ENCODE measurements at regions not wholly inside any gene's neighbourhood (a gene's known extent, or its start where the extent isn't known, plus 50 kb on each side); places are given as distances from the start of the nearest gene placed in this dataset.

DNA sequence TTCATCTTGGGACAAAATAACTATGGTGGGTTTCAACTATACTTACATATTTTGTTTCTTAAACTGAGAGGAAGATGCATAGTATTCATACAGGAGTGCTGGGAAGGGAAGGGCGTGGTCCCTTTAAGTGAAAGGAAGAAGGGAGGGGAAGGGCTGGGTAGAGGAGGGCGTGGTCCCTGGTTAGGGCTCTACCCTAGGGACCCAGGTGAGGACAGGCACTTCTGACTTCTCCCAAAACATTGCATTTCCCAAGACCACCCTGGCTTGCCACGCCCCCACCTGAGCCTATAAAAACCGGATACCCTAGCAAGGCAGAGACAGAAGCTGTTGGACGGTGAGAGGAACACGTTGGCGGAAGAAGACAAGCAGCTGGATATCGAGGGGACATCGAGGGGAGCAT, 157.6 kb upstream of the PLXNA4 start:
- TF ChIP-seq CTCF (IDR thresholded peaks at IDR 0.05) = no peak
- no peak for DNase-seq (ENCODE audit: low spot score)
- ATAC-seq (ENCODE audit: low FRiP score) = no peak

GRCh38 chr7:132732321-132732865, 156.1 kb upstream of the PLXNA4 start:
- no peak for TF ChIP-seq CTCF (IDR thresholded peaks at IDR 0.05)
- no peak for ATAC-seq (ENCODE audit: low FRiP score)
- DNase-seq (ENCODE audit: low spot score) = no peak

DNA sequence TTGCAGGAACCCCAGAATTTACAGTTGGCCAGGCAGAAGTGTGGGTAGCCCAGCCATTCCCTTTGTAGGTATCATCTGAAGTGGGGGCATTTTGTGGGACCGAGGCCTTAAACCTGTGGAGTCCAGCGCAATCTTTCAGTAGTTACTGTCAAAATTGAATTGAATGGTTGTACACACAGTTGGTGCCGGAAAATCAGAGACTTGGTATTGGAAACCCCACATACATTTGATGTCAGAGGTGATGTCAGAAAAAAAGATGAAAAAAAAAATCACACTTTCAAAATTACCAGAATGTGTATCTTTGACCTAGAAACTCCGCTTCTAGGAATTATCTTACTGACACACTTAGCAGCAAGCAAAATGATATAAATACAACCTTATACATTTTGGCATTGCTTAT, 153.8 kb upstream of the PLXNA4 start:
- no peak for ATAC-seq (ENCODE audit: low FRiP score)
- TF ChIP-seq CTCF (IDR thresholded peaks at IDR 0.05) = no peak
- DNase-seq (ENCODE audit: low spot score) = no peak

- ATAC-seq (ENCODE audit: low FRiP score) (no peak), DNase-seq (ENCODE audit: low spot score) (no peak)
- TF ChIP-seq CTCF (IDR thresholded peaks at IDR 0.05) = no peak
These were observed 147.3 kb upstream of the PLXNA4 start for GRCh38 chr7:132723506-132724081.

DNA sequence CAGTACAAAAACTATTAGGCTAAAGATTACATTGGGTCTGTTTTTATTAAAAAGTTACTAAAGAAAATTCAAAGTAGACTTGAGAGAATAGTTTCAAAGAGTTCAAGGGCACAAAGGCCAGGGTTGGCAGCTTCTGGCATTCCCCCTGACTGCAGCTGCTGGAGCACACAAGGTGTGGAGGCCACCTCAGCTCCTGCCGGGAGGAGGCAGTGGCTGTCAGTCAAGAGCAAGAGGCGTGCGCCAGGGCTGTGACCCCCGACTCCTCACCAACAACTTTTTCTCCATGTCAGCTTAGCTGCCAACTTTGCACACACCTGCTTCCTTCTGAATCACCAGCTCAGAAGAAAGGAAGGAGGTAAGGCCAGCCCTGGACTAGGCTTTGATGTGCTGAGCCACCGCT, 144.6 kb upstream of the PLXNA4 start:
- no peak for TF ChIP-seq CTCF (IDR thresholded peaks at IDR 0.05)
- ATAC-seq (ENCODE audit: low FRiP score) (no peak), DNase-seq (ENCODE audit: low spot score) (no peak)

DNA sequence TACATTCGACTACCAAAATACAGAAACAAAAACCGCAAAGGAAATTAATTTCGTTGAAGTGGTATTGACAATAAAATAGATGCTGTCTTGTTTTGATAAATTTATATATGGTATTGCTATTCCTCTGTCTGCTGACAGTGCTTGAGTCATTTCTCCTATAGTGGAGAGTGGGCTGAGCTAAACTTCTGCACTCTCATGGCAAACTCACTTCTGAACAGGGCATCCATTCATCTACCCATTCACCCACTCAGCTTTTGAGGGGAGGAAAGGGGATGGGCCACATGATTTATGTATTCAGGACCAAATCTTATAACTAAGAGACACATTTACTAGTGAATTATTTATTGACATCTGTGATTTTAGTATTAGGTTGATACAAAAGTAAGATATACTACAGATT, 137.6 kb upstream of the PLXNA4 start:
- ATAC-seq (ENCODE audit: low FRiP score) (no peak), DNase-seq (ENCODE audit: low spot score) (no peak)
- TF ChIP-seq CTCF (IDR thresholded peaks at IDR 0.05) = no peak

DNA sequence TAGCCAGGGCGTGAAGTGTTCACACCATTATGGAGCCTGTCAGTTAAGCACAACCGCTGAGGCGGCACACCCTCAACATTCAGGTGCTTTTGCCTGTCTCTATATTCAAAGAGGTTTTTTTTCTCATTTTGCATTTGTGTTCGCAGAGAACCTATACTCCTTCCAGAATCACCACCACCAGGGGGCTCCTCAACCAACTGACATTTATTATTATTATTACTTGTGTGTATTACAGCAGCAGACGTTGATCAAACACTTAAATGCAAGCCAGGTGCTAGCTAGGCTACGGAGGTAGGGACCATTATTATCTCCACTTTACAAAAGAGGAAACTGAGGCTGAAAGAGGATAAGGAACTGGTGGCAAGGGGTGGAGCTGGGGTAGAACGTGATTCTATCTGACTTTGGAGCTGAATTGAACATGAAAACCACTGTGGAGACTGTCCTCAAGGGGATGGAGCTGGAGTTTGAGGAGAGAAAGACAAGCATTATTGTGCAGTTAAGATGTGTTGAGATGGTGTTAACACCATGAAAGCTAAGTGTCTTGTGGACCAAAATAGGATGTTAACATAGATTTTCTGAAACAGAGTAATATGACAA, 133.8 kb upstream of the PLXNA4 start:
- DNase-seq (ENCODE audit: low spot score) = peak; percentile 52
- TF ChIP-seq CTCF (IDR thresholded peaks at IDR 0.05) = no peak
- no peak for ATAC-seq (ENCODE audit: low FRiP score)
